HG03575 (cell line): ENCODE measurements at regions not wholly inside any gene's neighbourhood (a gene's known extent, or its start where the extent isn't known, plus 50 kb on each side); places are given as distances from the start of the nearest gene placed in this dataset.
"Not testable (repeated sequence)": the region's sequence is repeated elsewhere in the genome, so short reads cannot be mapped to it uniquely, and the experiment has no call there.

Experiments
- ATAC-seq: cut with Tn5 transposase; IDR thresholded peaks from one replicate; pipeline ENCODE4 v1.9.1; 2021; ENCODE audit not compliant: unreplicated experiment, insufficient number of reproducible peaks, low FRiP score; ENCODE audit errors: extremely low read depth

GRCh38 chr7:17101207-17101696 is 197.2 kb upstream of the AHR start:
- ATAC-seq: no peak

- ATAC-seq: no peak
Measured at GRCh38 chr7:17103170-17103569, 195.3 kb upstream of the AHR start.

- ATAC-seq: no peak
Measured at GRCh38 chr7:17103984-17104383, 194.5 kb upstream of the AHR start.

DNA sequence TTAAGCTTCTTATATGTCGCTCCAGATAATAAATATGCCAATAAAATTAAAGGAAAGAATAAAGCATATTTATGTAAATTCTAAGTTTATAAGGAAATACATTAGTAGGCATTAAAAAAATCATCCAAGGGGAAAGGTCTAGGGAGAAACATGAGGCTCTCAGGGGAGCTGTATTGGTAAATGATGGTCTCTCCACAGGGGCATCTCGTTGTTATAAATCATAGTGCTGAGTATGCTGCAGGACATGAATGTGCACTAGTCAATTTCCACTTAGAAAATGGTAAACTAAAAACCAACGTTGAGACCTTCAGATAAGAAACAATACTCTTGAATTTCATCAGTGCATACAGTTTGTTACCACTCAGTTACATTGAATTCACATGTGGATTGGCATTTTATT is 194.0 kb upstream of the AHR start:
- ATAC-seq: no peak

GRCh38 chr7:17105701-17106100 is 192.8 kb upstream of the AHR start:
- ATAC-seq: no peak

- no peak for ATAC-seq
Measured at GRCh38 chr7:17108049-17108584, 190.3 kb upstream of the AHR start.

DNA sequence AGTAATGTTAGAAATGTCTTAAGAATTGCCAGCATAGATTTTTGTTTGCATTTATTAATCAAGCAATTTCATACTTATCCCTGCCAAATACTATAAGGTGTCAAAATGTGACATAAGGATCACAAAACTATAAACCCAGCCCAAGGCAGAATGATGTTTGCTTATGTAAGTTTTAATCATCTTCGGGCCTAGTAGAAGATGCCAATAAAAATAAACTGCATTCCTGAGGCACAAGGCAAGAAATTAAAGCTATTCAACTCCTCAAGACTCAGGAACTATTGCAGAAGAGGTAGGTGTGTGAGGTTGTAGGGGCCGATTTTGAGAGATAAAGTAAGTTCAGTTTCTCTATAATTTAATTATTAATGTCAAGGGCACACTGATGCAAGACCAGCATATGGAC is 189.4 kb upstream of the AHR start:
- no peak for ATAC-seq

DNA sequence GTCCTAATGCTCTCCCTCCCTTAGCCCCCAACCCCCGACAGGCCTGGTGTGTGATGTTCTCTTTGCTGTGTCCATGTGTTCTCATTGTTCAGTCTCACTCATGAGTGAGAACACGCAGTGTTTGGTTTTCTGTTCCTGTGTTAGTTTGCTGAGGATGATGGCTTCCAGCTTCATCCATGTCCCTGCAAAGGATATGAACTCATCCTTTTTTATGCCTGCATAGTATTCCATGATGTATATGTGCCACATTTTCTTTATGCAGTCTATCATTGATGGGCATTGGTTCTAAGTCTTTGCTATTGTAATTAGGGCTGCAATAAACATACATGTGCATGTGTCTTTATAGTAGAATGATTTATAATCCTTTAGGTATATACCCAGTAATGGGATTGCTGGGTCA is 184.7 kb upstream of the AHR start:
- not testable (repeated sequence) for ATAC-seq

GRCh38 chr7:17118412-17118811 is 180.0 kb upstream of the AHR start:
- no peak for ATAC-seq

DNA sequence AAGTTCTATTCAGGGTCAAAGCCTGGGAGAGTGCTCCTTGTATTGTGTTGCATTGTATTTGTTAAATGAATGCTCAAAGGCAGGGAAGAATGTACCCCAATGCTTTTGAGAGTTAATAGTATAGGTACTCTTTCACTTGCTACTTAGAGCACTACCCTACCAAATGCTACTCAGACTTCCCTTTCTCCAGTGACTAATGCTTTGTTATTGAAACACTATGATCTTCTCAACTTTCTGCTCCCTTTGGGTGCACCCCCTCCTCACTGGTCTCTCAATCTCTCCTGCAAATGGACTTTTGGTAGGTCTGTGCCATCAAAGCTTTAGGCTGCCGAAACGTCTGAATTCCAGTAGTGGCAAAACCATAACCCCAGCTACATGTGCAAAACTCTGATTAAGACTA is 177.7 kb upstream of the AHR start:
- no peak for ATAC-seq

DNA sequence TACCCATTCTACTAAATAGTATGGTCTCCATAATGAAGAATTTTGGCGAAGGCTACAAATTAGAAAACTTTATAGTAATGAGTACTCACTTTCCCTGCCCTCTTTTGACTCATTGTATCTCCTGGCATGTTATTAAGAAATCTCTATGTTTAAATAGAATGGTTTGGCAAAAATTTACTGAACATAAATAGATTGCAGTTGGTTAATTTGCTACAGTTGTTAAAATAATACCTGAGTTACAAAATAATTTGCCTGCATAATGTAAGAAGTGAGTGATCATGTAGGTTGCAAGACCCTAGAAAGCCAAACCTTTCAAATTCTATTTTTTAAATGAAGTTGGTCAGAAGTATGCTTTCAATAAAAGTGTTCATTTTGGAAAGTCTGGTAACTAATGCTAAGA is 176.8 kb upstream of the AHR start:
- ATAC-seq: no peak

DNA sequence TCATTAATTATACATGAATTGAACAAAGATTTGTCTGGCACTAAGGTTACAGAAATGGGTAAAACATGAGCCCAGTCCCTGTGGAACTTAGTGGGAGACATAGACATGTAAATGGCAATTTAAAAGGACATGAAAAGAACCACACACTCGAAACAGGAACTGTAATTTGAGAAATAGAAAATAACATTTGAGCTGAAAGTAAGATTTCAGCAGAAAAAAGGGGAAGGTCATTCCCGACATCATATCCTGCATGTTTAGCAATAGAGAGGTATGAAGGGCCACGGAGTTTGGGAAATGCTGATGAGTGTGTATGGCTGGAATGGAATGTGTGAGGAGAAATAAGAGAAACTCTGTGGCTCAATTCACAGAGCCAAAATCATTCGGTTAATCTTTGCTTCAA is 175.4 kb upstream of the AHR start:
- peak; percentile 35 for ATAC-seq

DNA sequence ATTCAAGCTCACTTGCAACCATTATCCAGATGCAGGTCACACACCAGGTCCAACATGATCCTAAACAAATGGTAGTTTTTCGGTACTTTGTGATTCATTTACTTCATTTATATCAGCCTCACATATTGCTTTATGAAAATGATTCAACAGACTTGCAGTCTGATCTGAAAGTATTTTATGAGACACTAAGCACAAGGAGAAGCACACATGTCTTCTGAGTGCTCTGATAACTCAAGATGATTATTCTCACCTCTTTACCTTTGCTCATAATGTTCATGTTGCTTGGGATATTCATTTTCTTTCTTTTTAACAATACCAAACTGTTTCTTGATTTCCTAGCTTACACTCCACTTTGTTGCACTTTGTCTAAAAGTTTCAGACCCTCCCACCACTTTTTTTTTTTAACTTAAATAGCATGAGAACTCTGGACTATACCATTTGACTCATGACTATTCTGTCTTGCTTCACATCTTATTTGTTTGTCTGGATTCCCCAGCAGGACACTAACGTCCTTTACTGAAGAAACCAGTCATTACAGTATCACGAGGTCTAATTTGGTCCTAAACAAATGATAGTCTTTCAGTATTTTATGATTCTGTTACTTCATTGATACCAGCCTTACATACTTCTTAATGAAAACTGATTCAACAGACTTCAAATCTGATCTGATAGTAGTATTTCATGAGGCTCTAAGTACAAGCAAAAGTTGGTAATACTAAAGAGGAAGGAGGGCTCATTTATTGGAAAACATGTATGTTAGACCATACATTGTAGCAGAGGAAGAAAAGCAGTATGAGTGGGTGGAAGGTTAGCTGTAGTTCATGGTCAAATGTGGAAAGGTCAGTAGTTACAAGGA is 171.8 kb upstream of the AHR start:
- ATAC-seq: peak; percentile 48

GRCh38 chr7:17129218-17129617 is 169.2 kb upstream of the AHR start:
- ATAC-seq: no peak

DNA sequence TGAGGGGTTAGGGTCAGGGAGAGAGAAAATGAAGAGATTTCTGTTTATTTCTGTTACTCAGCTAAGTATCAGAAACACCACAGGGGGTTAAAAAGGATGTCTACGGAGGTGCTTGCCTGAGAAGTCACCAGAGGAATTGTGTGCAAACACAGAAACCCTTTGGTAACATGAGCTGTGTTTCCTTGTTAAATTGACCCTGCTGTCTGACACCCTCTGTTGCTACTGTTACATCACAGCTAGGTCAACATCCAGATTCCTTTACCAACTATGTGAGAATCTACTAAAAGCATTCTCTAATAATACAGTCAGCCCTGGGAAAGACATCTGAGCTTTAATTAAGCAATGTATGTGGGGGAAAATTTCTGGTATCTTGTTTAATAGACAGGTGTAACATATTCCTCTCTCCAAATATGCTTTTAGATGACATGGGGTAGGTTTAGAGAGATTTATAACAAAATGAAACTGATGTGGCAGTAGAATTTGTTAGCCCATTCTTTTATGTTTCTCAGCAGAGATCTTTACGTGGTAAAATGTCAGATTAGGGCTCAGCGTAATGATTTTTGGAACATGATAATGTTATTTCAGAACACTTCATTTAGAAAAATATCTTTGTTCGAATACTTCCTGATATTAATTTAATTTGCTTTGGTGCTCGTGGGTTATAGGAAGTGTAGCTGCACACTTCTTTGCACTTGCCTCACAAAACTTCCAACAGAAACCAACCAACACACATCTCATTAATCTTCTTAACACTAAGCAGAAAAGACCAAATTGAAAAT is 168.0 kb upstream of the AHR start:
- ATAC-seq: no peak

DNA sequence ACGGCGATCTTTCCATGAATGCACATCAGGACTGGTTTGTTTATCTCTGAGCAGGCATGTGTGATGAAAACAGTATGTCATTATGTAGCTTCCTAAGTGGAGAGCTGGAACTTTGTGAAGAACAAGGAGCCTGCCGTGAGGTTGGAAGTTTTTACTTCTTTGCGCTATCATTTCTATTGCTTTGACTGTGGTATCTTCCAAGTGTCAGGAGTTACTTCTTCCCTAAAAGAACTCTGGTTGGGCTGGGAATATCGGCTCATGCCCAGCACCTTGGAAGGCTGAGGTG is 167.4 kb upstream of the AHR start:
- no peak for ATAC-seq

DNA sequence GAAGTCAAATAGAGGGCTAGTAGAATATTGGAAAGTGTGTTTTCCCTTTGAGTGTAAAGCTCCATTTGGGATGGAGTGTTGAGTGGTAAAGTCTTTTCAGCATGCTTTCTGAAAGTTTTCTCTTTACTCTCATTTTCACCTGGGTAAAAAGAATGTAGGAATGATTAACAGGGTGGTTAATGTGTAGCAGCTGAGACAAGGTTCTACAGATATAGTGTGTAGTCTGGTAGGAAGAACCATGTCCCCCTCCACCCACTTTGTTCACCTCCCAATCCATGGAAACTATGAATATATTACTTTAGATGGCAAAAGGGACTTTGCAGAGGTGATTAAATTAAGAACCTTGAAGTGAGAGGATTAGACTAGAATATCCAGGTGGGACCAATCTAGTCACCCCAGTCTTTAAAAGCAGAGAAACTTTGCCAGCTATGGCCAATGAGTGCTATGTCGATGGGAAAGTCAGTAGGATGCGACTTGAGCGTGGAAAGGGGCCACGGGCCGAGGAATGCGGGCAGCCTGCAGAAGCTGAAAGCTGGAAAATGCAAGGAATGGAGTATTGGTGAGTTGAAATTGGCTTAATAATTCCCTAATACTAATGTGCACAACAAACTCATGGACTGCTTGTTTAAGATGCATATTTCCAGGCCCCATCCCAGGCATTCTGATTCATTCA is 166.3 kb upstream of the AHR start:
- no peak for ATAC-seq

GRCh38 chr7:17132726-17133125 is 165.7 kb upstream of the AHR start:
- ATAC-seq: no peak

- ATAC-seq: no peak
Measured at GRCh38 chr7:17133977-17134376, 164.5 kb upstream of the AHR start.

- peak; percentile 84 for ATAC-seq
Measured at GRCh38 chr7:17134786-17135185, 163.7 kb upstream of the AHR start.
